Hematopoietic multipotent progenitor cell treated with erythropoietin and hydrocortisone succinate and interleukin-3 and kit ligand, for 15 days (in vitro differentiated cells): ENCODE measurements at regions not wholly inside any gene's neighbourhood (a gene's known extent, or its start where the extent isn't known, plus 50 kb on each side); places are given as distances from the start of the nearest gene placed in this dataset.
"Not testable (repeated sequence)": the region's sequence is repeated elsewhere in the genome, so short reads cannot be mapped to it uniquely, and the experiment has no call there.

Experiments used
- DNase-seq: peaks from one replicate; pipeline ENCODE4 v3.0.0-alpha.2; 2015; ENCODE audit warnings: low spot score

DNA sequence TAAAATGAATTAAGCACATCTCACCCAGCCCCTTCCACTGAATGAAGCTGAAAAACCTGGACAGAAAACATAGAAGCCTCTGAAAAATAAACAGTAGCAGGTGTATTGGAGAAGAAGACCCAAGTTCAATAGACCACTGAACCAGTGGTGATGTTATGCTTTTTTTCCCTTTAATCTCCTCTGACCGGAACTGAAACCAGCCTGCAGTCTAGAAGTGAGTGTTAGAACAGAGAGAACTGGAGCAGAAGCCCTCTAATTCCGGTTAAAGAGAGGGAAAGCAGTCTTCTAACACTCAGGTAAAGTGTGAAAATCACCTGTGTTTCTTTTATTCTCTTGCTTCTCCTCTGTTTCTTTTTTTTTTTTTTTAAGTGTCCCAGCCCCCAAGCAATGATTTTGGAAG lies 83.5 kb upstream of the CCL21 start:
- no peak for DNase-seq

DNA sequence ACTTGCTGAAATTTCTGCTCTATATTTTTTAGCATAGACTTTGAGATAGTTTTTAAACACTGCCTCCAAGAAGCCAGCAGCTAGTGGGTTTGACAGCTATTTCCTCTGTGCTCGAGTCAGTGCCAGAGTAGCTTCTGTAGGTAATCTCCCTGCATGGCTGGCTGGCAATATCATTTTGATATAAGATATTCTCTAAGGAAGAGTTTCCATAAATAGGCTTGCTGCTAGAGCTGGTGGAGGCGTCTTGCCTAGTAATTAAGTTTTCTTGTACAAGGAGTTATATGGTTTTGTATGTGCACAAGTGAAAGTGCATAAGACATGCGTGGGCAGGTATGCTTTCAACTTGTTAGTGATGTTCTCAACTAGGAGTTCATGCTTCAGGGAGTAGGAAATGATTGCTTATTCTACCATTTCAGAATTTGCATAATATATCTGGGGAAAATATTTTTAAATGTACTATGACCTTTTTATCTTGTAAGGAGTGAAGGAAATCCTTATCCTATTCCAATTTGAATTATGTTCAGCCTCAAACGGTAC lies 74.1 kb upstream of the CCL21 start:
- no peak for DNase-seq

DNA sequence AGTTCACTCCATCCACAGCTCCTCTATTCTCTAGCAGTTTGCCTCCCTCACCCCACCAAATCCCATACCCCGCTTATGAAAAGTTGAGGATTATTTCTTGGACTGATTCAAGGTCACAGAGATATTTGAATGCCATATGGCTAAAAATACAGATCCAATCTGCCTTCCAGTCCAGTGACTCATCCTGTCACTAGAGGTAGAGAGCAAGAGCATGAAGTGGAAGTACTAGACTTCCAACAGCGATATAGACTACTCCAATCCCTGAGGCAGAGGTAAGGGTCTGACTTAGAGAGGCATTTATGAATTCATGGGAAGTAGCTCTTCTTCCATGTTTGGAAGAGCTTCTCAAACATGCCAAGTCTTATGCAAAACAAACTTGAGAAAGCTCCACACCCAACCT lies 72.4 kb upstream of the CCL21 start:
- no peak for DNase-seq

DNA sequence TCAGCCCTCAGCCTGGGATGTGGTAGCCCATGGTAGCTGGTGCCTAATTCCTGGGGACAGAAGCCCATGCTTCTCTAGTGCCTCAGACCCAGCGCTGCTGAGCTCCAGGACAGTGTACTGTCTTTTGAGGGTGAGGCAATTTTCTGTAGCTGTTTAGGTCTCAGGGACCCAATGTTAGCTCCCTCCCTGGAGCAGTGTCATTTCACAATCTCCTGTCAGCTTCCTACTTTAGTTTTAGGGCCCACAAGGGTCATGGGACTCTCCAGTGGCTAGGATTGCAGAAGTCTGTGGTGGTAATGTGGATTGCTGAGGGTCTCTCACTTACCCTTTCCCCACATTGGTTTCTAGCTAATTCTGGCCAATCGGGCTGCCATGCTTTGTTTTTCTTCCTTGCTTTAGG lies 67.7 kb upstream of the CCL21 start:
- DNase-seq: no peak

DNA sequence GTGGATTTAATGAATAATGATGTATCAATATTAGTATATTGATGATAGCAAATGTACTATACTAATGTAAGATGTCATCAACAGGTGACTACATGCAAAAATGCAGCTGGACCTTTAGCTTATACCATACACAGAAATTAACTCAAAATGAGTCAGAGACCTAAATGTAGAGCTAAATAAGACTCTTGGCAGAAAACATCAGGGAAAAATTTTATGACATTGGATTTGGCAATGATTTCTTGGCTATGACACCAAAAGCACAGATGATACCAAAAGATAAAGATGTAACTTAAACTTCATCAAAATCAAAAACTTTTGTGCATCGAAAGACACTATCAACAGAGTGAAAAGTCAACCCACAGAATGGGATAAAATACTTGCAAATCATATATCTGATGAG lies 64.0 kb upstream of the CCL21 start:
- DNase-seq: no peak

DNA sequence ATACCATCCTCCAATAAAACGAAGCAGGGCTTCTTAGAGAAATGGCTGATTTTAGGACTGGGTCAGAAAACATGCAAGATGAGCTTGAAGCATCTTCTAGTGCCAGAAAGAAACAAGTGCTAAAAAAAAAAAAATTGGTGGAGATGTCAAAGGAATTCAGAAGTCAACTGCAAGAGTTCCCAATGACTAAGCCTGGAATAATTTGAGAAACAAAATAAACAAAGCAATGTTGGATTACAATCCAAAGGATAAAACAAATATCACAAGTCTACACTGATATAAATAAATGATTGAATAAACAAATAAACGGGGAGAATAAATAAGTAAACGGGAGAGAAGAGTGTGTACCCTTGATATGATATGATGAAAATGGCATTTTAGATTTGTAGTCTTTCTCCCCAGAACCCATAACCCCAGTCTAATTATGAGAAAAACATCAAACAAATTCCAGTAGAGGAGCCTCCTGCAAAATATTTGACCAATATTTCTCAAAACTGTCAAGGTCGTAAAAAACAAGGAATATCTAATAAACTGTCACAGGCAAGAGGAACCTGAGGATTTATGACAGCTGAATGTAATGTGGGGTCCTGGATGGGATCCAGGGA lies 63.5 kb upstream of the CCL21 start:
- no peak for DNase-seq

DNA sequence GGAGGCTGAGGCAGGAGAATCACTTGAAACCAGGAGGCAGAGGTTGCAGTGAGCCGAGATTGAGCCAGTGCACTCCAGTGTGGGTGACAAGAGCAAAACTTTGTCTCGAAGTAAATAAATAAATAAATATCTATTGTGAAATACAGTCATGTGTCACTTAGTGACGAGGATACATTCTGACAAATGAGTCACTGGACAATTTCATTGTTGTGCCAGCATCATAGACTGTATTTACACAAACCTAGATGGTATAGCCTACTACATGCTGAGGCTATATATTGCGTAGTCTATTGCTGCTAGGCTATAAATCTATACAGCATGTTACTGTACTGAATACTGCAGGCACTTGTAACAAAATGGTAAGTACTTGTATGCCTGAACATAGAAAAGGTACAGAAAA lies 61.1 kb upstream of the CCL21 start:
- DNase-seq: no peak

DNA sequence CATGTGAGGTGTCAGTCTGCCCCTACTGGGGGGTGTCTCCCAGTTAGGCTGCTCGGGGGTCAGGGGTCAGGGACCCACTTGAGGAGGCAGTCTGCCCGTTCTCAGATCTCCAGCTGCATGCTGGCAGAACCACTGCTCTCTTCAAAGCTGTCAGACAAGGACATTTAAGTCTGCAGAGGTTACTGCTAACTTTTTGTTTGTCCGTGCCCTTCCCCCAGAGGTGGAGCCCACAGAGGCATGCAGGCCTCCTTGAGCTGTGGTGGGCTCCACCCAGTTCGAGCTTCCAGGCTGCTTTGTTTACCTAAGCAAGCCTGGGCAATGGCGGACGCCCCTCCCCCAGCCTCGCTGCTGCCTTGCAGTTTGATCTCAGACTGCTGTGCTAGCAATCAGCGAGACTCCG lies 57.2 kb upstream of the CCL21 start:
- not testable (repeated sequence) for DNase-seq

DNA sequence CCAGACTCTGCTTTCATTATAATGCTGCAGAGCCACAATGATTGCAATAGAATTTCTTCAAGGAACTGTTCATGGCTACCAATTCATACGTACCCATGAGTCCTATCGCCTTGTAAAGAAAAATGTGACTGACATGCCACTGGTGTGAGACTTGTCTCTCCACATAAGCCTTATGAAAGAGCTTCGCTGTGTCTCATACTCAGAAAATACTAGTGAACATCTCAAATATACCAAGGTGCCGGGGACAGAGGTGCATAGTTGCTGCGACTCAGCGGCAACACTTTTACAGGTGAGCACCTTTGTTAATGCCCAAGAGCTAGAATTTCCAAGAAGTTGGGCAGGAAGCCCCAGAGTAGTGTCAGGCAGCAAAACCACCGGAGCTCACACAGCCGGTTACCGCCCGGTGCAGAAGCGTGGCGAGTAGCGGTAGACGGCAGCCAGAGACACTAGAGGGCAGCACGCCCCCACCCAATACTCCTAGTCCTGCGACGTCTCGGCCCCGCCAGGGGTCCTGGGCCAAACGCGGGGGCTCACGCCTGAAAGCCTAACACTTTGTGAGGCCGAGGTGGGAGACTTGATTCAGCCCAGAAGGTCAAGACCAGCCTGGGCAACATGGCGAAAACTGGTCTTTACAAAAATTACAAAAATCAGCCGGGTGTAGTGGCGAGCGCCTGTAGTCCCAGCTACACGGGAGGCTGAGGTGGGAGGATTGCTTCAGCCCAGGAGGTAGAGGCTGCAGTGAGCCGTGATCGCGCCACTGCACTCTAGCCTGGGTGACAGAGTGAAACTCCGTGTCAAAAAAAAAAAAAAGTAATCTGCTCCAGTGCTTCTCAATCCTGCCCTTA lies 50.5 kb upstream of the CCL21 start:
- not testable (repeated sequence) for DNase-seq
